ENCODE measurements at regions not wholly inside any gene's neighbourhood (a gene's known extent, or its start where the extent isn't known, plus 50 kb on each side); places are given as distances from the start of the nearest gene placed in this dataset.

DNA sequence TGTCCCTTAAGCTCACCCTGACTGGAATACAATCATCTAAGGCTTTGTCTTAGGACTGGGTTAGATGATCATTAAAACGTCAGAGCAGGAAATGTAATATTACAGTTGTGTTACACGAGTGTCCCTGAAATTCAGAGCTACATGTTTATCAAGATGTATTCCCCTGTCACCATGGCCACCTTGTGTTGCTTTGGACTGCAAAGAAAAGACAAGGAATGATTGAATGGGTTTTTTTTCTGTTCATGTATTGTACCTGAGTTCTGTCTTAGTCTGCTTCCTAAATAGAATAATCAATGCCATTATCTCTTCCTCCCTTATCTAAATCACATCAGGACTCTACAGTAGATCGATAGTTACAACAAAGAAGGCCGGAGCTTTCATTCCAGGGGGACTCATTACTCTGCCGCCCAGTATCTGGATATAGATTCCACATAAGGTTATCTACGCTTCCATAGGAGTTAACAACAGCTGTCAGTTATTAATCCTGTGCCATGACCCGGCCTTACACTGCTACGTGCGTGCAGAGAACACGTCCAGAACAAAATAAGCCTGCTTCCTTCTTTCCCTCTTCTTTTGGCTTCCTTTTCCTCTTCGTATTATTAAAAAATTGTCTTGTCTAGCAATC lies 274.1 kb upstream of the SASH1 start:
- no peak for DNase-seq

- DNase-seq: no peak
These were observed 273.4 kb upstream of the SASH1 start for GRCh38 chr6:148069256-148069655.

- DNase-seq: no peak
These were observed 268.3 kb upstream of the SASH1 start for GRCh38 chr6:148074291-148074690.

DNA sequence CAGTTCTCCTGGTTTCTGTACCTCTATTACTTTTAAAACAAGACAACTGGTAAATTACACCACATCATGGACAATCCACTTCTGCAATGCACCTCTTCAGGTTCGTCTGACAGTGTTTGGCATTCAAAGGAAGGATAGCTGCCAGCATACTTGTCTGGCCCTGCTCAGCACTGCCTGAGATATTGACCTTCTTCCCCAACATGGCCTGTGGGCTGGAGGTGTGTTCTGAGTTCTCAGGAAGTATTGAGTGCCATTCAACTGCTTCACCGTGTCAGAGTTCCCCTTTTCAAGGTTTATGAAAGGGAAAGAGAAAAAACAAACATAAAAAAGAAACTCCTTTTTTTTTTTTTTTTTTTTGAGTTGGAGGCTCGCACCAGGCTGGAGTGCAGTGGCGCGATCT lies 267.9 kb upstream of the SASH1 start:
- no peak for DNase-seq

DNA sequence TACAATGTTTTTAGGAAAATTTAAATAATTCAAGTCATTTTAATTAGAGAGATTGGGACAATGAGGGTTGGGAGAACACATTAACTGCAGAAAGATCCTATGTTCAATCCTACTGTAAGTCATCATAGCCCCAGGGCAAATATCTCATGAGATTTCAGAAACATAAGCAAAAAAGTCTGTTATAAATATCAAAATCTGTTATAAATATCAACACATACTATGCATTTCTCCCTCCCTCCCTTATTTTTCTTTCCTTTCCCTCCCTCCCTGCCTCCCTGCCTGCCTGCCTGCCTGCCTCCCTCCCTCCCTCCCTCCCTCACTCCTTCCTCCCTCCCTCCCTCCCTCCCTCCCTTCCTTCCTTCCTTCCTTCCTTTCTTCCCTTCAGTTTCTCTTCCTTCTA lies 267.3 kb upstream of the SASH1 start:
- DNase-seq: no peak

DNA sequence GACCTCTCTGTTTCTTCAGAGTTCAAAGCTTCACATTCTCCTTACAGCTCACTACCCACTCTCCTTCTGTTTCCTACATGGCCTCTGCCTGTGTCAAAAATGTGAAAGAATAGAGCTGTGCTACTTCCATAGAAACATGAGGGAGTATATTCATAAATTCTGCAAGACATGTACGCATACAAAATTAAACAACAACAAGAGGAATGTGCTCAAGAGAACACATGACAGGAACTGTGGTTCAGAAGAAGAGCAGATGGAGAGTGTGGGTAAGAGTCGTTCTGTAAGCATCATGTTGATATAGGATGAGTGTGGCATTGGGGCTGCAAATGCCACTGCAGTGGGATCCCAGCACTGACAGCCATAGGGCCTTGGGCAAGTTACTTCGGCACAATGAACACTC lies 266.6 kb upstream of the SASH1 start:
- no peak for DNase-seq

DNA sequence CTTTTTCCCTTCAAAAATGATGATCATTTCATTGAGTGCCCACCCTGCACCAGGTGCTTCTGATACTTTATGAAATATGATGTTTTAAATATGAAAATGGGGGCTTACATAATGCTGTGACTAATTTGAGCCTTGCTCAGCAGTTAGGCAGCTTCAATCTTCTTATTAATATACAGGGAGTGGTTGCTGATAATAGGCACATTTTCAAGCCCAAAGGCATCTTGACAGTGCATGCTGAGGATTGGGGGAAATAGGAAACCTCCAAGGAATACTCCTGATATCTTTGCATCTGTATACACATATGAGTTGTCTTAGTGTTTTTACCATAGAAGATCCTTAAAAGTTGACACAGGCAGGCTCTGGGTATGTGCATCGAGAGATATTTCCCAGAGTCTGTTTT lies 262.3 kb upstream of the SASH1 start:
- no peak for DNase-seq

- no peak for DNase-seq
These were observed 261.6 kb upstream of the SASH1 start for GRCh38 chr6:148081076-148081475.

- DNase-seq: no peak
These were observed 260.6 kb upstream of the SASH1 start for GRCh38 chr6:148082044-148082443.

GRCh38 chr6:148082696-148083095 lies 259.9 kb upstream of the SASH1 start:
- DNase-seq: no peak

DNA sequence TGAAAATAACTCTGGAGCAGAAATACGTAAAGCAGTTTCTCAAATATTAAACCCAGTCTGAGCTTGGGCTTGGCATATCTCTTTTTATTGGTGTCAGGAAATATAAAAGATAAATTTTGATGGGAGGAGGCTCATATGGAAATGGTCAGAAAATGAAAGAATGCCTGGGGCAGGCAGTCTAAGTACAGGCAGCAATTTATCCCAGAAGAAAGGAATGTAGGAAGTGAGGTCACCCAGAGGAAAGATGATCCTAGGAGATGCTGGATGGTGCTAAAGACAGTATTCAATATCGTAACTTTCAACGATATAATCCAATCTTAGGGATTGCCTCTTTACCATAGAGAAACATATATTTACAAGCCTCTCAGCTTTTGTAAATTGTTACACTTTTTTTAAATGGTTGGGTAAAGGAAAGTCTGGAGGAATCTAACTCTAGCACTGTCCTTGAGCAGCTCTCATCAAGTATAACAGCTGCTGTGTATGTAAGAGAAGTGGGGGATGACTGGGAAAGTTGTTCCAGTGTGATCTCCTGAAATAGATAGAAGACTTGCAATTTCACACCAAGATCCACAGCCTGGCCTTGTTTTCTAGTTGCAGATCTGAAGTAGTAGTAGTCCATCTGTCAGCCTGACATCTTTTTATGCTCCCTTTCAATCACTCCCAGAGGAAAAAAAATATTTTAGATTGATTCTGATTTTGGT lies 256.9 kb upstream of the SASH1 start:
- DNase-seq: no peak

- no peak for DNase-seq
These were observed 256.3 kb upstream of the SASH1 start for GRCh38 chr6:148086386-148086785.

- no peak for DNase-seq
These were observed 255.8 kb upstream of the SASH1 start for GRCh38 chr6:148086843-148087242.

DNA sequence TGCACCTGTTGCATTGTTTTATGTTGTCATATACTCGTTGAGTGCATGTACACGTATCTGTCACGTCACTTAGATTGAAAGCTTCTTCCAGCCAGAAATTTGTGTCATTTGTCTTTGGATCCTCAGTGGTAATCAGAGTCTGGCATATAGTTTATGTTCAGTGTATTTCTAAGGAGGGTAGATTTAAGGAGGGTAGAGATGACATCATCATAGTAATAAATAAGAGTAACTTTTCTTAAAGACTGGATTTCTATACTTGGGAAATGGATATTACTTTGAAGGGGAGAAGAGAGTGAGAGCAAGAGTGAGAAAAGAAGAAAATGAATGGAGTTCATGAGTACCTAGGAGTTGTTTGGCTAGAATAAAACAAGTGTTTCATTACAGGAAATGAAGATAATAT lies 255.0 kb upstream of the SASH1 start:
- DNase-seq: no peak

GRCh38 chr6:148090326-148090725 lies 252.3 kb upstream of the SASH1 start:
- DNase-seq: no peak

- no peak for DNase-seq
These were observed 251.2 kb upstream of the SASH1 start for GRCh38 chr6:148091394-148091793.

DNA sequence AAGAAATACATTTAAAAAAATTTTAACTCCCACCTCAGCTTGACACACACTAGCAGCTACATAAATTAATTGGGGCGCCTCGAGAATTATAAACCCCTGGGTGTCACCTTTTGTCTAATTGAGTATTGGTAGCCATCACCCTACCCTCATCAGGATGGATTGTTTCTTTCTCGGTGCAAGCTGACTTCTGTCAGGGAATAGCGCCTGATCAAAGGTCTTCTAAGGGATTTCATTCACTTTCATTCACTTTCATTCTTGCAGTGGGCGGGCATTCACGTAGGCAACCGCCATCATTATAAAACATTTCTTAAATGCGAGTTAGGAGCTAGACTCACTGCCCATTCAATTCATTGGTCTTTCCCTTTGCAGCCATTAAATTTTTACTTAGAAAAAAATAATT lies 239.2 kb upstream of the SASH1 start:
- DNase-seq: no peak

DNA sequence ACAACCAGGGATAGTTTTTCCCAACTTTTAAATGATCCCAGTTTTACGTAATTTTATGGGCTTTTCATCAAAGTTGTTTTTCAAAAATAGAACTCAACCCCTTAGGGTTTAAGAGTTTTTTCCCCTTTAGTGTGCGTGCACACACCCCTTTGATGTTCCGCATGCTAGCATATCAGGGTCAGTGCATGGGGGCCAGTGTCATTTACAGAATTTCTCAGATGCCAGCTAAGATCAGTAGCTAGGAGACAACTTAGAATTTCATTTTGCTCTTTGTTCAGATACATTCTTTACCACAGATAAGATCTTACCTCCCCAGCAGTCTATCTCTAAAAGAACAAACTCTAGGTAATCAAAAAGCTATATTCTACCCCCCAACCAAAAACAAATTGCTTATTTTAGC lies 238.5 kb upstream of the SASH1 start:
- DNase-seq: no peak

GRCh38 chr6:148105695-148106094 lies 236.9 kb upstream of the SASH1 start:
- no peak for DNase-seq

DNA sequence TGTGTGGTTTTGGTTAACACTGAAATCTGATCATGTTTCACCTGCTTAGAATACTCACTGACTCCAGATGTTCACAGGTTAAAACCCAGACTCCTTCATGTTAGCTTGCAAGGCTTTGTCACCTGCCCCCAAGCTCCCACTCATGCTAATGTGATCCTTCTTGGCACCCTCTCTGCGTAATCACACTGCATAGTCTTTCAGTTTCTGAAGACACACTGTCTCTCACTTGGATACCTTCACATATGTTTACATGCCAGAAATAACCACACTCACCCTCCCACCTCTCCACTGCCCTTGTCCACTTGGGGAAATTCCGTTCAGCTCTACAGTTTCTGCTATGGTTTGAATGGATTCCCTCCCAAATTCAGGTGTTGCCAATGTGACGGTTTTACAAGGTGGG lies 234.7 kb upstream of the SASH1 start:
- no peak for DNase-seq

DNA sequence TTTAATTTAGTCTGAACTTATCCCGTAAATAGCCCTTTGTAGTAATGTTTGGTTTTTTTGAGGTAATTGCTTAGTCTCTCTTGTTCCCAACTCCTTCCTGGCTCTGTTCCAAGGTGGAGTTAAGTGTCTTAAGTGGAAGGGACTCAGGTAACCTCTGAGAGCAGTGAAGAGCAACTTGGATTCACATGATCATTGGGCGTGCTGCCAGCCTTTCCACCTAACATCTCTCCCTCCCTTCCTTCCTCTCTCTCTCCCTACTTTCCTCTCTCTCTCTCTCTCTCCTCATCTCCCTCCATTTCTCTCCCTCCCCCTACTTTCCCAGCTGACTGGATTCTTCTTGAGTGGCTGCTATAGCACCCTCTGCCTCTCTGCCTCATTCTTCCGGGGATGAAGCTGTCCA lies 232.9 kb upstream of the SASH1 start:
- DNase-seq: no peak

DNA sequence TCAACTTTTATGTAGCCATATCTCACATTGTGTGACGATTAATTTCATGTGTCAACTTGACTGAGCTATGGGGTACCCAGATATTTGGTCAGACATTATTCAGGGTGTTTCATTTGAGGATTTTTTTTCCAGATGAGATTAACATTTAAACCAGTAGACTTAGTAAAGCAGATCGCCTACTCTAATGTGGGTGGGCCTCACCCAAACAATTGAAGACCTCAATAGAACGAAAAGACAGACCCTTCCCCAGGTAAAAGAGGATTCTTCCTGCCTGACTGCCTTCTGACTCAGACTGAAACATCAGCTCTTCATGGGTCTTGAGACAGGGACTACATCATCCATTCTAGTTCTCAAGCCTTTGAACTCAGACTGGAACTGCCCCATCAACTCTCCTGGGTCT lies 231.7 kb upstream of the SASH1 start:
- no peak for DNase-seq

- DNase-seq: no peak
These were observed 229.8 kb upstream of the SASH1 start for GRCh38 chr6:148112851-148113319.

GRCh38 chr6:148116001-148116400 lies 226.6 kb upstream of the SASH1 start:
- no peak for DNase-seq

GRCh38 chr6:148118244-148118643 lies 224.4 kb upstream of the SASH1 start:
- no peak for DNase-seq
